Nephron progenitor cell (in vitro differentiated cells): ENCODE measurements at regions not wholly inside any gene's neighbourhood (a gene's known extent, or its start where the extent isn't known, plus 50 kb on each side); places are given as distances from the start of the nearest gene placed in this dataset.

Source experiments
- DNase-seq: peaks from one replicate; pipeline ENCODE4 v3.0.0; 2021
- H3K27ac Mint-ChIP-seq: 2 replicates; pipeline ENCODE4 v1.8.0; 2021; ENCODE audit warnings: mild to moderate bottlenecking, moderate library complexity, mixed read lengths
- H3K27me3 Mint-ChIP-seq: 2 replicates; pipeline ENCODE4 v1.8.0; 2021; ENCODE audit warnings: mild to moderate bottlenecking, low read depth, mixed read lengths; ENCODE audit not compliant: poor library complexity
- H3K36me3 Mint-ChIP-seq: 2 replicates; pipeline ENCODE4 v1.8.0; 2021; ENCODE audit warnings: low read depth, mixed read lengths
- H3K4me1 Mint-ChIP-seq: 2 replicates; pipeline ENCODE4 v1.8.0; 2021; ENCODE audit warnings: mixed read lengths
- H3K4me3 Mint-ChIP-seq: 2 replicates; pipeline ENCODE4 v1.8.0; 2021; ENCODE audit warnings: mild to moderate bottlenecking, moderate library complexity, mixed read lengths
- H3K9me3 Mint-ChIP-seq: 2 replicates; pipeline ENCODE4 v1.8.0; 2021; ENCODE audit warnings: mild to moderate bottlenecking, moderate library complexity, mixed read lengths
- TF ChIP-seq, protein P1 (sequence below): fragments of 200-600 bp; sonication (generic); IDR thresholded peaks from 2 replicates; pipeline ENCODE4 v1.5.0; 2021; ENCODE audit warnings: antibody characterized with exemption

- no peaks in the 10 kb centered on the region for H3K36me3 Mint-ChIP-seq
- TF ChIP-seq, protein P1, sequence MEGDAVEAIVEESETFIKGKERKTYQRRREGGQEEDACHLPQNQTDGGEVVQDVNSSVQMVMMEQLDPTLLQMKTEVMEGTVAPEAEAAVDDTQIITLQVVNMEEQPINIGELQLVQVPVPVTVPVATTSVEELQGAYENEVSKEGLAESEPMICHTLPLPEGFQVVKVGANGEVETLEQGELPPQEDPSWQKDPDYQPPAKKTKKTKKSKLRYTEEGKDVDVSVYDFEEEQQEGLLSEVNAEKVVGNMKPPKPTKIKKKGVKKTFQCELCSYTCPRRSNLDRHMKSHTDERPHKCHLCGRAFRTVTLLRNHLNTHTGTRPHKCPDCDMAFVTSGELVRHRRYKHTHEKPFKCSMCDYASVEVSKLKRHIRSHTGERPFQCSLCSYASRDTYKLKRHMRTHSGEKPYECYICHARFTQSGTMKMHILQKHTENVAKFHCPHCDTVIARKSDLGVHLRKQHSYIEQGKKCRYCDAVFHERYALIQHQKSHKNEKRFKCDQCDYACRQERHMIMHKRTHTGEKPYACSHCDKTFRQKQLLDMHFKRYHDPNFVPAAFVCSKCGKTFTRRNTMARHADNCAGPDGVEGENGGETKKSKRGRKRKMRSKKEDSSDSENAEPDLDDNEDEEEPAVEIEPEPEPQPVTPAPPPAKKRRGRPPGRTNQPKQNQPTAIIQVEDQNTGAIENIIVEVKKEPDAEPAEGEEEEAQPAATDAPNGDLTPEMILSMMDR = no peak
- H3K27ac Mint-ChIP-seq = peak overlapping the region; percentile 68
- peaks cover 1% of the 10 kb centered on the region for H3K9me3 Mint-ChIP-seq
- DNase-seq = no peak
- H3K4me3 Mint-ChIP-seq = no peak overlapping the region
- peaks cover 70% of the 10 kb centered on the region for H3K4me1 Mint-ChIP-seq
- H3K27me3 Mint-ChIP-seq = peaks cover 38% of the 10 kb centered on the region
Measured at GRCh38 chr9:129440435-129441186, 180.3 kb downstream of the C9orf50 start.

GRCh38 chr9:129439242-129439641 lies 181.7 kb downstream of the C9orf50 start:
- Mint-ChIP-seq H3K4me1 (peaks cover 76% of the 10 kb centered on the region), H3K27ac (no peak overlapping the region), H3K36me3 (no peaks in the 10 kb centered on the region), H3K4me3 (no peak overlapping the region), H3K27me3 (peaks cover 47% of the 10 kb centered on the region), H3K9me3 (no peaks in the 10 kb centered on the region)
- TF ChIP-seq, protein P1 = no peak
- DNase-seq = no peak

GRCh38 chr9:129437626-129438323 lies 183.1 kb downstream of the C9orf50 start:
- no peak overlapping the region for H3K27ac Mint-ChIP-seq
- DNase-seq = no peak
- TF ChIP-seq, protein P1 = no peak
- H3K9me3 Mint-ChIP-seq = no peaks in the 10 kb centered on the region
- H3K4me3 Mint-ChIP-seq = peak overlapping the region; percentile 74
- peaks cover 44% of the 10 kb centered on the region for H3K27me3 Mint-ChIP-seq
- no peaks in the 10 kb centered on the region for H3K36me3 Mint-ChIP-seq
- H3K4me1 Mint-ChIP-seq = peaks cover 77% of the 10 kb centered on the region

DNA sequence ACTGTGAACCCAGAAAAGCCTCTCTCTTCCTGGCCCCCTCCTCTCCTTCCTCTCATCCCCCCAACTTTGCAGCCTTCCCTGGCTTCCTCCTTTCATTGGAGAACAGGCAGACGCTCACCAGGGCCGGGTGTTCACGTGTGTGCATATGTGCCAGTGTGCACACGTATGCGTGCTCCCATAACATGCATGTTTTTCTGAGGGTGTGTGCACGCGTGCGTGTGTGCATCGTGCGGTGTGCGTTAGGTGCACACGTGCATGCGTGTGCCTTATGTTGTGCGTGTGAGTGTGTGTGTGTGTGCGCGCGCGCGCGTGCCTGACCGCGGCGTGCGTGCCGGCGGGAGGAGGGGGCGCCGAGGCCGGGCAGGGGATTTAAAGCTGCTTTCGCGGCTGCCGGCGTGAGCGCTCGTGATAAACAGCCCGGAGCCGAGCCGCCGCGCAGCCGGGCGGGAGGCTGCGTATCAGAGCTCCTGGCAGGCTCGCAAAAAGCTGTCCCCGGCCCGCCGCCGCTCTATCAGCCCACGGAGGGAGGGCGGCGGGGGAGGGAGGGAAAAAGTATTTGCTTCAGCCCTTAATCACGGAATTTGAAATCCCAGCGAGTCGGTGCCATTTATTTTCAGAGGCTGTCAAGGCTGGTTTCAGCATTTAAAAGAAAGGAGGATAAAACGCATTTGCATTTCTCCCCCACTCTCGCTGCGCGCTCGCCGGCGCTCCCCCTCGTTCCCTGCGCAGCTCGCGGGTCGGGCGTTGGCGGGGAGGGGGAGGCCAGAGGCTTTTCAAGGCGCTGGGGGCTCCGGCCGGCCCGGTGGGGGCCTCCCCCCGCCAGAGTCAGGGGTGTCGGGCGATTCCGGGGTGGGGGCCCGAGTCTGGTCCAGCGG lies 183.9 kb downstream of the C9orf50 start:
- peak; percentile 72 for DNase-seq
- Mint-ChIP-seq H3K9me3 (no peaks in the 10 kb centered on the region), H3K4me1 (peaks cover 80% of the 10 kb centered on the region), H3K27ac (no peak overlapping the region), H3K27me3 (peaks cover 42% of the 10 kb centered on the region), H3K36me3 (no peaks in the 10 kb centered on the region), H3K4me3 (peak overlapping the region; percentile 76)
- TF ChIP-seq, protein P1 = no peak

GRCh38 chr9:129435988-129436717 lies 184.7 kb downstream of the C9orf50 start:
- no peak for DNase-seq
- H3K9me3 Mint-ChIP-seq = no peaks in the 10 kb centered on the region
- H3K4me1 Mint-ChIP-seq = peaks cover 80% of the 10 kb centered on the region
- peaks cover 42% of the 10 kb centered on the region for H3K27me3 Mint-ChIP-seq
- H3K27ac Mint-ChIP-seq = no peak overlapping the region
- H3K4me3 Mint-ChIP-seq = peak overlapping the region; percentile 76
- TF ChIP-seq, protein P1 = no peak
- no peaks in the 10 kb centered on the region for H3K36me3 Mint-ChIP-seq
